K562 (cell line): ENCODE measurements at regions not wholly inside any gene's neighbourhood (a gene's known extent, or its start where the extent isn't known, plus 50 kb on each side); places are given as distances from the start of the nearest gene placed in this dataset.

Source experiments
- ATAC-seq: fragments of 200-7000 bp; cut with Tn5 transposase; 3 replicates; pipeline ENCODE4 v1.9.1; 2020; ENCODE audit warnings: moderate library complexity
- BruUV-seq: library from RNA; stranded (reverse); fragments of 400-500 nt; replicated peaks from 2 replicates; lab custom pipeline; 2021; lab: Mats Ljungman, UMichigan
- CTCF ChIA-PET: fragments of 300-600 bp; formaldehyde crosslinking; extraction: SDS; loops from one replicate; lab custom pipeline; 2021; ENCODE audit warnings: low intra/inter-chr PET ratio; lab: Yijun Ruan, JAX
- POLR2A ChIA-PET: fragments of 300-600, 350-650 bp; sonication (Branson Sonifier 250); formaldehyde crosslinking; extraction: SDS; loops from one replicate; lab custom pipeline; 2021; ENCODE audit warnings: antibody characterized with exemption, inconsistent platforms; lab: Yijun Ruan, JAX
- DNase-seq, 4 experiments: peaks; one replicate each; pipeline versions ENCODE4 v3.0.0 to v3.0.0-alpha.2; 2011 to 2018; ENCODE audit warnings: low spot score in 3 of 4, mixed read lengths in 3 of 4; ENCODE audit errors: extremely low read depth in 1 of 4
- FAIRE-seq: peaks from 2 replicates; lab custom pipeline; 2011; peaks lifted over from hg19 to GRCh38; lab: Jason Lieb, UNC
- H2AFZ ChIP-seq: 2 replicates; pipeline ENCODE4 v1.6.0; 2011; ENCODE audit warnings: low read depth, low read length, control low read depth, inconsistent platforms
- H3K27ac ChIP-seq: fragments of 200-600 bp; 3 replicates; pipeline ENCODE4 v1.8.0; 2011; ENCODE audit warnings: low read depth, mild to moderate bottlenecking, control low read depth, inconsistent platforms, low read length, moderate library complexity, mixed read lengths; ENCODE audit errors: extremely low read depth
- H3K27me3 ChIP-seq, 2 experiments: fragments of 300-600 bp in 1 of 2; 2 replicates in 1 of 2; 3 replicates in 1 of 2; pipeline versions ENCODE4 v1.6.0 to v1.8.0; 2011; ENCODE audit warnings: inconsistent platforms in 2 of 2, low read length in 2 of 2, mild to moderate bottlenecking in 1 of 2, mixed read lengths in 1 of 2, moderate library complexity in 1 of 2; ENCODE audit not compliant: control insufficient read depth in 2 of 2, insufficient read depth in 2 of 2
- H3K36me3 ChIP-seq: fragments of 300-600 bp; 3 replicates; pipeline ENCODE4 v1.8.0; 2011; ENCODE audit warnings: mild to moderate bottlenecking, low read length, inconsistent platforms; ENCODE audit not compliant: control insufficient read depth, insufficient read depth
- H3K4me1 ChIP-seq, 2 experiments: fragments of 200-600 bp in 1 of 2; replicated peaks in 1 of 2; 2 replicates in 1 of 2; 3 replicates in 1 of 2; pipeline versions ENCODE4 v1.5.1 to v1.8.0; 2011; ENCODE audit warnings: inconsistent platforms in 2 of 2, low read length in 2 of 2, mild to moderate bottlenecking in 1 of 2, mixed read lengths in 1 of 2, moderate library complexity in 1 of 2; ENCODE audit not compliant: control insufficient read depth in 2 of 2, insufficient read depth in 2 of 2
- H3K4me2 ChIP-seq: 2 replicates; pipeline ENCODE4 v1.6.1; 2011; ENCODE audit warnings: low read length, control low read depth, inconsistent platforms, mixed read lengths; ENCODE audit not compliant: insufficient read depth
- H3K4me3 ChIP-seq: fragments of 200-600 bp; sonication (generic), shearing (Covaris generic); 2 replicates; pipeline ENCODE4 v1.5.1; 2016; ENCODE audit warnings: control low read depth, inconsistent platforms
- H3K79me2 ChIP-seq: fragments of 200-600 bp; 3 replicates; pipeline ENCODE4 v1.8.0; 2011; ENCODE audit warnings: low read length, inconsistent platforms; ENCODE audit not compliant: control insufficient read depth, insufficient read depth
- H3K9ac ChIP-seq, 2 experiments: 2 replicates each; pipeline versions ENCODE4 v1.6.0 to v1.6.1; 2011; ENCODE audit warnings: low read depth in 2 of 2, low read length in 2 of 2, control low read depth in 1 of 2, inconsistent platforms in 1 of 2, mild to moderate bottlenecking in 1 of 2, mixed read lengths in 1 of 2; ENCODE audit not compliant: insufficient read depth in 1 of 2
- H3K9me1 ChIP-seq: one replicate; pipeline ENCODE4 v1.6.0; 2011; ENCODE audit warnings: inconsistent platforms, mild to moderate bottlenecking, low read length, moderate library complexity; ENCODE audit not compliant: control insufficient read depth, insufficient read depth
- H3K9me3 ChIP-seq: replicated peaks from 2 replicates; pipeline ENCODE4 v1.5.1; 2011; ENCODE audit warnings: low read depth, low read length, inconsistent platforms; ENCODE audit not compliant: control insufficient read depth, insufficient read depth
- H4K20me1 ChIP-seq: replicated peaks from 2 replicates; pipeline ENCODE4 v1.6.1; 2011; ENCODE audit warnings: low read length, inconsistent platforms, mixed read lengths; ENCODE audit not compliant: control insufficient read depth, insufficient read depth
- CXXC5 ChIP-seq: fragments of 250-450 bp; sonication (Bioruptor Pico); IDR thresholded peaks from 2 replicates; pipeline ENCODE4 v1.8.0; 2022; ENCODE audit warnings: inconsistent platforms, mild to moderate bottlenecking, moderate library complexity
- ETS2 ChIP-seq: IDR thresholded peaks from 2 replicates; pipeline ENCODE4 v1.6.1; 2016; ENCODE audit warnings: borderline replicate concordance, missing genetic modification characterization, mild to moderate bottlenecking, moderate library complexity, missing compliant biosample characterization; ENCODE audit not compliant: poor library complexity, severe bottlenecking
- GABPB2 ChIP-seq: fragments of 250-450 bp; sonication (Bioruptor Pico); conservative IDR thresholded peaks from 2 replicates; pipeline ENCODE4 v1.5.1; 2021; ENCODE audit warnings: mild to moderate bottlenecking
- JUND ChIP-seq, 2 experiments: IDR thresholded peaks; 2 replicates in 1 of 2; 3 replicates in 1 of 2; pipeline ENCODE4 v1.6.1; 2011; ENCODE audit warnings: borderline replicate concordance in 2 of 2, low read depth in 2 of 2, low read length in 2 of 2, improper control_type of control experiment in 1 of 2, missing biosample characterization in 1 of 2, missing genetic modification characterization in 1 of 2, missing genetic modification reagents in 1 of 2
- MEIS2 ChIP-seq: fragments of 450-650 bp; IDR thresholded peaks from 2 replicates; pipeline ENCODE4 v1.6.1; 2014; ENCODE audit warnings: mild to moderate bottlenecking; ENCODE audit not compliant: partially characterized antibody
- NR0B1 ChIP-seq: fragments of 450-650 bp; IDR thresholded peaks from one replicate; pipeline ENCODE4 v1.6.1; 2018; ENCODE audit warnings: mild to moderate bottlenecking, moderate library complexity; ENCODE audit not compliant: partially characterized antibody
- RB1 ChIP-seq: fragments of 450-650 bp; IDR thresholded peaks from 2 replicates; pipeline ENCODE4 v1.6.1; 2017; ENCODE audit warnings: low read depth, mild to moderate bottlenecking
- SIN3A ChIP-seq, 2 experiments: fragments of 150-350 bp in 1 of 2; IDR thresholded peaks; 2 replicates each; pipeline ENCODE4 v1.6.1; 2011 to 2016; ENCODE audit warnings: borderline replicate concordance in 2 of 2, low read depth in 2 of 2, low read length in 2 of 2, mild to moderate bottlenecking in 2 of 2, moderate library complexity in 2 of 2; ENCODE audit not compliant: control insufficient read depth in 1 of 2
- STAT5B ChIP-seq: fragments of 250-450 bp; sonication (Bioruptor Pico); IDR thresholded peaks from 2 replicates; pipeline ENCODE4 v1.8.0; 2021; ENCODE audit warnings: mild to moderate bottlenecking, inconsistent platforms
- ZFX ChIP-seq: sonication (generic); formaldehyde crosslinking; IDR thresholded peaks from 2 replicates; pipeline ENCODE4 v1.8.0; 2022; ENCODE audit warnings: mild to moderate bottlenecking, missing genetic modification reagents, moderate library complexity
- ZHX1 ChIP-seq: fragments of 150-350 bp; conservative IDR thresholded peaks from 2 replicates; pipeline ENCODE4 v1.6.1; 2014; ENCODE audit warnings: low read length
- ZKSCAN3 ChIP-seq: fragments of 250-450 bp; sonication (Bioruptor Pico); IDR thresholded peaks from 2 replicates; pipeline ENCODE4 v1.4.0; 2020
- ZKSCAN8 ChIP-seq: fragments of 200-800 bp; sonication (Bioruptor generic); IDR thresholded peaks from 2 replicates; pipeline ENCODE4 v1.6.1; 2016; ENCODE audit warnings: missing genetic modification characterization, missing compliant biosample characterization
- ZNF3 ChIP-seq: fragments of 250-450 bp; sonication (Bioruptor Pico); IDR thresholded peaks from 2 replicates; pipeline ENCODE4 v1.5.0; 2021; ENCODE audit warnings: mild to moderate bottlenecking, moderate library complexity
- ZNF41 ChIP-seq: fragments of 250-450 bp; sonication (Bioruptor Pico); conservative IDR thresholded peaks from 2 replicates; pipeline ENCODE4 v1.4.0; 2020; ENCODE audit warnings: mild to moderate bottlenecking
- ZNF551 ChIP-seq: fragments of 250-450 bp; sonication (Bioruptor Pico); IDR thresholded peaks from 2 replicates; pipeline ENCODE4 v1.5.0; 2021; ENCODE audit warnings: mild to moderate bottlenecking, moderate library complexity
- ZSCAN29 ChIP-seq: fragments of 450-650 bp; IDR thresholded peaks from 2 replicates; pipeline ENCODE4 v1.6.1; 2017
- WGBS: fragments of 100-300 bp; shearing (Covaris generic); methylation state at CpG from one replicate; pipeline ENCODE4 v1.1.6; 2016; ENCODE audit warnings: low coverage, mixed read lengths; ENCODE audit not compliant: insufficient coverage; ENCODE audit errors: missing lambda C conversion rate; 5-methylcytosine and 5-hydroxymethylcytosine counted together
- in situ Hi-C: fragments of 300-500 bp; cut with MboI; formaldehyde crosslinking; loops from 4 replicates; pipeline ENCODE4 v1.15.0; 2018; ENCODE audit warnings: inconsistent platforms, mixed read lengths
- intact Hi-C: fragments of 100-400 bp; cut with micrococcal nuclease; formaldehyde crosslinking; loops from 2 replicates; pipeline ENCODE4 v1.14.2; 2022

DNA sequence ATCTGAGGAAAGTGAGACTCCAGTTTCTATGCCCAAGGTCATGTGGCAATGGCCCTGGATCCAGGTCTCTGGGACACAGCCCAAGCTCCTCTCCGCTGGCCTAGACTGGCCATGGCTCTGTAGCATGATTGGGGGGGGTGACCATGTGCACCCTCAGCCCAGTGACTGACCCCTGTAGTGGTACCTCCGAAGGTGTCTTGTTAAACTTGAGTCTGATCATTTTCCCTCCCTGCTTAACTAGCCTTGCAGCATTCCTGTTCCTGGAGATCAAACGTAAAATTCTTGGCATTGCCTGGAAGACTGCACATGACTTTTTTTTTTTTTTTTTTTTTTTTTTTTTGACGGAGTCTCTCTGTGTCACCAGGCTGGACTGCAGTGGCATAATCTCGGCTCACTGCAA, 1116.0 kb downstream of the TBC1D22A start:
- no peak for DNase-seq
- Histone ChIP-seq H3K4me2 (no peak overlapping the region), H3K9ac (no peak overlapping the region), H3K9me1 (no peaks in the 10 kb centered on the region), H3K27ac (no peak overlapping the region), H3K4me3 (no peak overlapping the region), H4K20me1 (no peaks in the 10 kb centered on the region), H3K27me3 (no peaks in the 10 kb centered on the region), H3K9me3 (no peaks in the 10 kb centered on the region), H2AFZ (no peak overlapping the region), H3K36me3 (no peaks in the 10 kb centered on the region), H3K4me1 (no peaks in the 10 kb centered on the region; a peak in 1 of 5 replicates), H3K79me2 (no peaks in the 10 kb centered on the region)
- ATAC-seq: no peak
- no peak for FAIRE-seq
- TF ChIP-seq ZNF41 (CRISPR knock-in tag): no peak
- TF ChIP-seq ZFX: no peak
- TF ChIP-seq ZNF551 (CRISPR knock-in tag): no peak
- TF ChIP-seq ZNF3 (CRISPR knock-in tag): no peak
- TF ChIP-seq STAT5B (CRISPR knock-in tag): no peak
- TF ChIP-seq CXXC5 (CRISPR knock-in tag): no peak
- no peak for TF ChIP-seq ETS2 (tag)
- TF ChIP-seq NR0B1: no peak
- TF ChIP-seq ZHX1: no peak
- TF ChIP-seq ZSCAN29: no peak
- no peak for TF ChIP-seq MEIS2
- no peak for TF ChIP-seq ZKSCAN3 (CRISPR knock-in tag)
- no peak for TF ChIP-seq GABPB2 (CRISPR knock-in tag)
- TF ChIP-seq ZKSCAN8 (CRISPR knock-in tag): no peak
- TF ChIP-seq JUND (IDR thresholded peaks at IDR 0.05; ENCODE audit: borderline replicate concordance, low read depth, low read length): no peak
- no peak for TF ChIP-seq JUND (tag; IDR thresholded peaks at IDR 0.05; ENCODE audit: borderline replicate concordance, low read depth, low read length)
- TF ChIP-seq RB1: no peak
- TF ChIP-seq SIN3A (IDR thresholded peaks at IDR 0.05; ENCODE audit: borderline replicate concordance in 2 of 2, control insufficient read depth in 1 of 2, low read depth in 2 of 2, low read length in 2 of 2): no peak
- intact Hi-C loops: no loop called here
- WGBS: 23% methylated on average over 4 of the region's 5 CpGs
- POLR2A ChIA-PET: no interaction called here
- BruUV-seq: no TSS peak
- in situ Hi-C loops: no loop called here
- CTCF ChIA-PET: no interaction called here
